ENCODE measurements at regions not wholly inside any gene's neighbourhood (a gene's known extent, or its start where the extent isn't known, plus 50 kb on each side); places are given as distances from the start of the nearest gene placed in this dataset.

DNA sequence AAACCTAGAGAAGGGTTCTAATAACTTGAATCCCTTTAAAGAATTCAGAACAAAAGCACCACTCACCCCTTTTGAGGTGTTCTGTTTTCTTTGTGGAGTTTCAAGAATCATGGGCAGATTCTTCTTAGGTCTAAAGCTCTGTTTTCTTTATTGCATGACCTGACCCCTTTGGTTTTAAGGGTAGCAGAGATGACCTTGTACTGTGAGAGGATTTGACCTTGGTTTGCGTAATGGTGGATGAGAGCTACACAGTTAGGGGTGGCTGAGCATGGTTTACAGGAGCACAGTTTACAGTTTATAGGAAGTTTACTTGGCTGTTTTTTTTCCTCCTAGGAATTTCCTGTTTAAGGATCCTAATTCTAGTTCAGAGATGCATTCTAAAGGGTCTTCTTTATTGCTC, 1095.6 kb upstream of the NRXN1 start:
- in situ Hi-C loops (cut with MboI; ENCODE audit: low sequenced_read_pairs in 4 of 4) (no loop called here), intact Hi-C loops (cut with DNase I; ENCODE audit: low total_unique reads) (no loop called here)
- Histone ChIP-seq H3K27ac (no peak overlapping the region), H3K9me3 (no peaks in the 10 kb centered on the region), H3K36me3 (no peaks in the 10 kb centered on the region), H3K27me3 (no peaks in the 10 kb centered on the region), H3K4me3 (no peak overlapping the region), H3K4me1 (no peaks in the 10 kb centered on the region)
- no peak for ATAC-seq
- TF ChIP-seq, protein P1, sequence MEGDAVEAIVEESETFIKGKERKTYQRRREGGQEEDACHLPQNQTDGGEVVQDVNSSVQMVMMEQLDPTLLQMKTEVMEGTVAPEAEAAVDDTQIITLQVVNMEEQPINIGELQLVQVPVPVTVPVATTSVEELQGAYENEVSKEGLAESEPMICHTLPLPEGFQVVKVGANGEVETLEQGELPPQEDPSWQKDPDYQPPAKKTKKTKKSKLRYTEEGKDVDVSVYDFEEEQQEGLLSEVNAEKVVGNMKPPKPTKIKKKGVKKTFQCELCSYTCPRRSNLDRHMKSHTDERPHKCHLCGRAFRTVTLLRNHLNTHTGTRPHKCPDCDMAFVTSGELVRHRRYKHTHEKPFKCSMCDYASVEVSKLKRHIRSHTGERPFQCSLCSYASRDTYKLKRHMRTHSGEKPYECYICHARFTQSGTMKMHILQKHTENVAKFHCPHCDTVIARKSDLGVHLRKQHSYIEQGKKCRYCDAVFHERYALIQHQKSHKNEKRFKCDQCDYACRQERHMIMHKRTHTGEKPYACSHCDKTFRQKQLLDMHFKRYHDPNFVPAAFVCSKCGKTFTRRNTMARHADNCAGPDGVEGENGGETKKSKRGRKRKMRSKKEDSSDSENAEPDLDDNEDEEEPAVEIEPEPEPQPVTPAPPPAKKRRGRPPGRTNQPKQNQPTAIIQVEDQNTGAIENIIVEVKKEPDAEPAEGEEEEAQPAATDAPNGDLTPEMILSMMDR (IDR thresholded peaks at IDR 0.05 in 4 of 5, conservative IDR thresholded peaks at IDR 0.05 in 1 of 5), result no peak
- TF ChIP-seq POLR2A (IDR thresholded peaks at IDR 0.05), result no peak
- DNase-seq, result no peak

DNA sequence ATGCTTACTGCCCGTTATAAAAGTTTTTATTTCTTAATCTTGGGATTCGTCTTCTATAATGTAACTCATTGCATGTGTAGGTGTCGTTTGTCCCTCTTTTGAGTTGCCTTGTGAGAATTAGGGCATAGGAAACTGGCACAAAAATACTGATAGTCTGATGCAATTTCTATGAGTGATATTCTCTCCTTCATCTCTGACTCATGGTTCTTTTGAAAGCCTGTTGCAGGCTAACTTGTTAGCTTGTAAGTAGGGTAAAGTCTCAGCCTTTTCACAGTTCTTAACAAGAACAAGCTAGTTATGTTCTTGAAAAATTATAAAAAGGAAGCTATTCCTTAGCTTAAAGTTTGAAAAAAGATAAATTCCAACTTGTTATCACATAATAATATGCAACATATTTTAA, 1085.4 kb upstream of the NRXN1 start:
- Histone ChIP-seq H3K4me1 (no peaks in the 10 kb centered on the region), H3K36me3 (no peaks in the 10 kb centered on the region), H3K27ac (no peak overlapping the region), H3K9me3 (no peaks in the 10 kb centered on the region), H3K4me3 (no peak overlapping the region), H3K27me3 (no peaks in the 10 kb centered on the region)
- ATAC-seq (no peak), DNase-seq (no peak)
- intact Hi-C loops (cut with DNase I; ENCODE audit: low total_unique reads) (no loop called here), in situ Hi-C loops (cut with MboI; ENCODE audit: low sequenced_read_pairs in 4 of 4) (no loop called here)
- TF ChIP-seq POLR2A (IDR thresholded peaks at IDR 0.05), result no peak
- TF ChIP-seq, protein P1 (IDR thresholded peaks at IDR 0.05 in 4 of 5, conservative IDR thresholded peaks at IDR 0.05 in 1 of 5), result no peak

DNA sequence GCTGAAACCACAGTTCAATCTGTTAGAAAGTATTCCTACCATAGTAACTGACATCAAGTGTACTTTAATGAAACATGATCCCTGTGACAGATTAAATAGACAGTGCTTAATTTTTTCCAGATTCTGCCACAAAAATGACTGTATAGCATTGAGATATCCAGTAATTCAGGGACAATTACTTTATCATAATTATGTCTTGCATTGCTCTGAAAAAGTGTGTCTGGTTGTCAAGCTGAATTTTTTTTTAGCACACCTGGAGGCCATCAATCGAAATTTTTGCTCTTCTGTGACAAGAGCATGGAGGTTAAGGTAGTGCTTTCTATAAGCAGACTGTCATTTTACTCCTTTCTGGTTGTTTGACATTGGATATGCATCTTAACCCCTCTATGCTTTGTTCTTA, 1083.8 kb upstream of the NRXN1 start:
- intact Hi-C loops (cut with DNase I; ENCODE audit: low total_unique reads) (no loop called here), in situ Hi-C loops (cut with MboI; ENCODE audit: low sequenced_read_pairs in 4 of 4) (no loop called here)
- ATAC-seq, result no peak
- H3K36me3 ChIP-seq, result no peaks in the 10 kb centered on the region
- H3K9me3 ChIP-seq, result no peaks in the 10 kb centered on the region
- H3K27me3 ChIP-seq, result no peaks in the 10 kb centered on the region
- no peaks in the 10 kb centered on the region for H3K4me1 ChIP-seq
- no peak overlapping the region for H3K27ac ChIP-seq
- no peak for DNase-seq
- TF ChIP-seq, protein P1 (IDR thresholded peaks at IDR 0.05 in 4 of 5, conservative IDR thresholded peaks at IDR 0.05 in 1 of 5), result no peak
- TF ChIP-seq POLR2A (IDR thresholded peaks at IDR 0.05), result no peak
- no peak overlapping the region for H3K4me3 ChIP-seq

DNA sequence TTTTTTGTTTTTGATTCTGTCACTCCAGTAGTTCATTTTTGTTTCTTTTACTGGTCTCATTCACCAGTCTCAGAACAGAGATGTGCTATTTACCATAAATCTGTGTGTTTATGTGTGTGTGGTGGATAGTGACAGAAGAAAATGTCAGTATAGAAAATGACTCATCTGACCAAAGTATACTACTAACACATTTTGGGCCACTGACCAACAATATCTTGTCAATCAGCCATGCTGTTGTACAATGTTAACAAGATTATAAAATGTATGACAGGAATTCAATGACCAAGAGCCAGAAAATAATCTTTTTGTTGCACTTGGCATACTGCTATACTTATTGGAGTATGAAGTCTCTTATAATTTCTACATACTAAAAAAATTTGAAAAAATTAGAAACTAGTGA, 1081.4 kb upstream of the NRXN1 start:
- Histone ChIP-seq H3K27ac (no peak overlapping the region), H3K27me3 (no peaks in the 10 kb centered on the region), H3K4me1 (no peaks in the 10 kb centered on the region), H3K9me3 (no peaks in the 10 kb centered on the region), H3K4me3 (no peak overlapping the region), H3K36me3 (no peaks in the 10 kb centered on the region)
- ATAC-seq (no peak), DNase-seq (no peak)
- TF ChIP-seq, protein P1 (IDR thresholded peaks at IDR 0.05 in 4 of 5, conservative IDR thresholded peaks at IDR 0.05 in 1 of 5), result no peak
- TF ChIP-seq POLR2A (IDR thresholded peaks at IDR 0.05), result no peak
- in situ Hi-C loops (cut with MboI; ENCODE audit: low sequenced_read_pairs in 4 of 4) (no loop called here), intact Hi-C loops (cut with DNase I; ENCODE audit: low total_unique reads) (no loop called here)

DNA sequence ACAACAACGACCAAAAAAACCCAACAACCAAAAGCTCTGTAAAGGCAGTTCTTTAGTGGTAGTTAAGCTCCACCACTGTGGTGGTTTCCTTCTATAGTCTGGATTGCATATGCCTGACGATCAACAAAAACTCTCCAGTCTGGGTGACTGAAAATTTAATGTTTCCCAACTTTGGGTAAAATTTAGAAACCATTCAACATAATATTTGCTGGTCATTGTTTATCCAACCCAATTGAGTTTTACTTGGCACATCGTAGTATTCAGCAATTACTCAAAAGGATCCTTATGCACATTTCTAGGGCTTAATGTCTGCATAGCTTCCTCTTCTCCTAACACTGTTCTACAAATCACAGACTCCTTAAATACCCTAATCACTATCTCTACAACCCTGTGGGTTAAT, 1080.2 kb upstream of the NRXN1 start:
- H3K27me3 ChIP-seq, result no peaks in the 10 kb centered on the region
- no peaks in the 10 kb centered on the region for H3K36me3 ChIP-seq
- no peak overlapping the region for H3K27ac ChIP-seq
- no peak for TF ChIP-seq POLR2A (IDR thresholded peaks at IDR 0.05)
- TF ChIP-seq, protein P1 (IDR thresholded peaks at IDR 0.05 in 4 of 5, conservative IDR thresholded peaks at IDR 0.05 in 1 of 5), result no peak
- intact Hi-C loops (cut with DNase I; ENCODE audit: low total_unique reads), result no loop called here
- in situ Hi-C loops (cut with MboI; ENCODE audit: low sequenced_read_pairs in 4 of 4), result no loop called here
- no peaks in the 10 kb centered on the region for H3K4me1 ChIP-seq
- DNase-seq, result no peak
- ATAC-seq, result no peak
- no peak overlapping the region for H3K4me3 ChIP-seq
- H3K9me3 ChIP-seq, result no peaks in the 10 kb centered on the region

Measured in gastrocnemius medialis (tissue), 4 donors.